ENCODE measurements at regions not wholly inside any gene's neighbourhood (a gene's known extent, or its start where the extent isn't known, plus 50 kb on each side); places are given as distances from the start of the nearest gene placed in this dataset.

GRCh38 chr9:16314476-16314875, 556.0 kb downstream of the BNC2 start:
- no peak overlapping the region for H3K27ac Mint-ChIP-seq
- H3K36me3 Mint-ChIP-seq (ENCODE audit: low read depth): no peaks in the 10 kb centered on the region
- H3K9me3 ChIP-seq (ENCODE audit: control insufficient read depth, low read length): no peaks in the 10 kb centered on the region
- no peak overlapping the region for H3K4me3 ChIP-seq (ENCODE audit: low read length)
- no peak overlapping the region for H3K4me3 Mint-ChIP-seq
- peaks cover 7% of the 10 kb centered on the region for H3K4me1 ChIP-seq (ENCODE audit: control insufficient read depth, insufficient read depth, low read length)
- no peak for DNase-seq
- no peak overlapping the region for H3K27ac ChIP-seq (ENCODE audit: low read depth, low read length)
- TF ChIP-seq, protein P1, sequence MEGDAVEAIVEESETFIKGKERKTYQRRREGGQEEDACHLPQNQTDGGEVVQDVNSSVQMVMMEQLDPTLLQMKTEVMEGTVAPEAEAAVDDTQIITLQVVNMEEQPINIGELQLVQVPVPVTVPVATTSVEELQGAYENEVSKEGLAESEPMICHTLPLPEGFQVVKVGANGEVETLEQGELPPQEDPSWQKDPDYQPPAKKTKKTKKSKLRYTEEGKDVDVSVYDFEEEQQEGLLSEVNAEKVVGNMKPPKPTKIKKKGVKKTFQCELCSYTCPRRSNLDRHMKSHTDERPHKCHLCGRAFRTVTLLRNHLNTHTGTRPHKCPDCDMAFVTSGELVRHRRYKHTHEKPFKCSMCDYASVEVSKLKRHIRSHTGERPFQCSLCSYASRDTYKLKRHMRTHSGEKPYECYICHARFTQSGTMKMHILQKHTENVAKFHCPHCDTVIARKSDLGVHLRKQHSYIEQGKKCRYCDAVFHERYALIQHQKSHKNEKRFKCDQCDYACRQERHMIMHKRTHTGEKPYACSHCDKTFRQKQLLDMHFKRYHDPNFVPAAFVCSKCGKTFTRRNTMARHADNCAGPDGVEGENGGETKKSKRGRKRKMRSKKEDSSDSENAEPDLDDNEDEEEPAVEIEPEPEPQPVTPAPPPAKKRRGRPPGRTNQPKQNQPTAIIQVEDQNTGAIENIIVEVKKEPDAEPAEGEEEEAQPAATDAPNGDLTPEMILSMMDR (conservative IDR thresholded peaks at IDR 0.05): no peak
- H3K27me3 Mint-ChIP-seq (ENCODE audit: insufficient read depth): no peaks in the 10 kb centered on the region
- H3K9me3 Mint-ChIP-seq: no peaks in the 10 kb centered on the region
- H3K36me3 ChIP-seq (ENCODE audit: control insufficient read depth, insufficient read depth, low read length): no peaks in the 10 kb centered on the region
- WGBS, 2 experiments (ENCODE audit: insufficient coverage in 1 of 2, insufficient read length in 1 of 2): 86 to 94% methylated on average over 5 of the region's 5 CpGs
- H3K27me3 ChIP-seq (ENCODE audit: control insufficient read depth, insufficient read depth, low read length, poor library complexity, severe bottlenecking): no peaks in the 10 kb centered on the region
- peaks cover 24% of the 10 kb centered on the region for H3K4me1 Mint-ChIP-seq
- no peak overlapping the region for H3K9ac ChIP-seq (ENCODE audit: extremely low read depth, low read length, poor library complexity, severe bottlenecking)

GRCh38 chr9:16315720-16316119, 554.8 kb downstream of the BNC2 start:
- no peak for DNase-seq
- Mint-ChIP-seq H3K4me1 (peaks cover 13% of the 10 kb centered on the region), H3K27ac (no peak overlapping the region), H3K36me3 (ENCODE audit: low read depth) (no peaks in the 10 kb centered on the region), H3K4me3 (no peak overlapping the region), H3K27me3 (ENCODE audit: insufficient read depth) (peaks cover 2% of the 10 kb centered on the region), H3K9me3 (no peaks in the 10 kb centered on the region)
- no peaks in the 10 kb centered on the region for H3K9me3 ChIP-seq (ENCODE audit: control insufficient read depth, low read length)
- H3K27ac ChIP-seq (ENCODE audit: low read depth, low read length): no peak overlapping the region
- TF ChIP-seq, protein P1 (conservative IDR thresholded peaks at IDR 0.05): no peak
- no peaks in the 10 kb centered on the region for H3K36me3 ChIP-seq (ENCODE audit: control insufficient read depth, insufficient read depth, low read length)
- H3K9ac ChIP-seq (ENCODE audit: extremely low read depth, low read length, poor library complexity, severe bottlenecking): no peak overlapping the region
- no peaks in the 10 kb centered on the region for H3K27me3 ChIP-seq (ENCODE audit: control insufficient read depth, insufficient read depth, low read length, poor library complexity, severe bottlenecking)
- H3K4me3 ChIP-seq (ENCODE audit: low read length): no peak overlapping the region
- H3K4me1 ChIP-seq (ENCODE audit: control insufficient read depth, insufficient read depth, low read length): peaks cover 4% of the 10 kb centered on the region
- 93% methylated on average over 3 to 6 of the region's 6 CpGs for WGBS, 2 experiments (ENCODE audit: insufficient coverage in 1 of 2, insufficient read length in 1 of 2)

- Mint-ChIP-seq H3K9me3 (no peaks in the 10 kb centered on the region), H3K27me3 (ENCODE audit: insufficient read depth) (peaks cover 2% of the 10 kb centered on the region), H3K36me3 (ENCODE audit: low read depth) (no peaks in the 10 kb centered on the region), H3K4me1 (peaks cover 7% of the 10 kb centered on the region), H3K4me3 (no peak overlapping the region), H3K27ac (no peak overlapping the region)
- Histone ChIP-seq H3K27ac (ENCODE audit: low read depth, low read length) (no peak overlapping the region), H3K4me3 (ENCODE audit: low read length) (no peak overlapping the region), H3K36me3 (ENCODE audit: control insufficient read depth, insufficient read depth, low read length) (no peaks in the 10 kb centered on the region), H3K9ac (ENCODE audit: extremely low read depth, low read length, poor library complexity, severe bottlenecking) (no peak overlapping the region), H3K9me3 (ENCODE audit: control insufficient read depth, low read length) (no peaks in the 10 kb centered on the region), H3K27me3 (ENCODE audit: control insufficient read depth, insufficient read depth, low read length, poor library complexity, severe bottlenecking) (no peaks in the 10 kb centered on the region), H3K4me1 (ENCODE audit: control insufficient read depth, insufficient read depth, low read length) (peaks cover under 1% of the 10 kb centered on the region)
- no peak for DNase-seq
- TF ChIP-seq, protein P1 (conservative IDR thresholded peaks at IDR 0.05): no peak
- WGBS, 2 experiments (ENCODE audit: insufficient coverage in 1 of 2, insufficient read length in 1 of 2): 96% methylated on average over 9 of the region's 9 CpGs; no CpG with 5 or more reads in 1 of the 2 experiments
Observed at GRCh38 chr9:16316456-16316855, 554.0 kb downstream of the BNC2 start.
